Activated T-cell treated with anti-CD3 and anti-CD28 coated beads, Interleukin-2, amount 50 U/mL, for 72 hours (primary cell): ENCODE measurements at regions not wholly inside any gene's neighbourhood (a gene's known extent, or its start where the extent isn't known, plus 50 kb on each side); places are given as distances from the start of the nearest gene placed in this dataset.
A peak's percentile ranks its signal among the peaks of the same experiment; 100 is the strongest.

Source experiments
- ATAC-seq, 2 donors: fragments of 150-1000 bp; cut with Tn5 transposase; replicated peaks in 1 of 2; 2 replicates each; pipeline ENCODE4 v1.10.0; 2021; ENCODE audit warnings: moderate library complexity in 2 of 2, mild to moderate bottlenecking in 1 of 2
- DNase-seq, 2 donors: peaks; one replicate each; pipeline ENCODE4 v3.0.0; 2021 to 2022; ENCODE audit warnings: mixed read lengths in 1 of 2
- H3K27ac Mint-ChIP-seq: one replicate; pipeline ENCODE4 v1.8.0; 2022; ENCODE audit warnings: mild to moderate bottlenecking, moderate library complexity, mixed read lengths
- H3K27me3 Mint-ChIP-seq: one replicate; pipeline ENCODE4 v1.8.0; 2022; ENCODE audit warnings: low read depth, mixed read lengths
- H3K36me3 Mint-ChIP-seq, 2 donors: one replicate each; pipeline ENCODE4 v1.8.0; 2022; ENCODE audit warnings: mixed read lengths in 2 of 2, mild to moderate bottlenecking in 1 of 2; ENCODE audit not compliant: insufficient read depth in 2 of 2
- H3K4me1 Mint-ChIP-seq: one replicate; pipeline ENCODE4 v1.8.0; 2022; ENCODE audit warnings: low read depth, mixed read lengths
- H3K4me3 Mint-ChIP-seq, 2 donors: one replicate each; pipeline ENCODE4 v1.8.0; 2022; ENCODE audit warnings: mild to moderate bottlenecking in 2 of 2, mixed read lengths in 2 of 2, moderate library complexity in 2 of 2
- H3K9me3 Mint-ChIP-seq, 2 donors: one replicate each; pipeline ENCODE4 v1.8.0; 2022; ENCODE audit warnings: mixed read lengths in 2 of 2

DNA sequence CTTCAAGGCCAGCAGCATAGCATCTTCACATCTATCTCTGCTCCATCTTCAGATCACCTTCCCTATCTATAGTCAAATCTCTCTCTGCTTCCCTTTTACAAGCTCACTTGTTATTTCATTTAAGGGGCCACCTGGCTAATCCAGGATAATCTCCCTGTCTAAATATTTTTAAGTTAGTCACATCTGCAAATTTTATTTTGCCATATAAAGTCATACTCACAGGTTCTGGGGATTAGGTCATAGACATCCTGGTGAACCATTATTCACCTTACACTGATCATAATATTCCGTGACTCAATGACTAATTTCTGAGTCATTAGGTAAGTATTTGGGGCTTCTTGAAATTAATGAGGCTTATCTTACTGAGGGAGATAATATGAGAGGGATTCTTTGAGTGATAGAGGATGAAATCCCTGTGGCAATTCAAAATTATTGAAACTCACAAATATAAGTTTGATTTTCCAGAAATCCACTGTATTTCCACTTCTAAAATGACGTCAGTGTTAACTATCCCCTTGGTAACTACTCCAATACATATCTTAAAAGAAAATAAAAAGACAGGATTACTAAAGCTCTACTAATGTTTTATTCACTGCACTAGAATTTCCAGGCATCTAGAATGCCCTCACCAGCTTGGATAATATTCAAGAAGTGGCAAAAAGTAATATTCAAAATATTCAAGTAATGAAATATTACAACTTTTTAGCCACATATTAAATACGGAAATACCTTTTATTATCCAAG, 93.7 kb upstream of the RBMS3 start:
- H3K36me3 Mint-ChIP-seq, result no peaks in the 10 kb centered on the region
- DNase-seq (no peak), ATAC-seq (no peak)
- peaks cover 24% of the 10 kb centered on the region for H3K4me1 Mint-ChIP-seq
- peaks cover 2 to 3% of the 10 kb centered on the region in 2 donors for H3K9me3 Mint-ChIP-seq
- peak overlapping the region; percentile 56 for H3K27ac Mint-ChIP-seq
- no peaks in the 10 kb centered on the region for H3K27me3 Mint-ChIP-seq
- peak overlapping the region in 1 of 2 donors; percentile 53 for H3K4me3 Mint-ChIP-seq

DNA sequence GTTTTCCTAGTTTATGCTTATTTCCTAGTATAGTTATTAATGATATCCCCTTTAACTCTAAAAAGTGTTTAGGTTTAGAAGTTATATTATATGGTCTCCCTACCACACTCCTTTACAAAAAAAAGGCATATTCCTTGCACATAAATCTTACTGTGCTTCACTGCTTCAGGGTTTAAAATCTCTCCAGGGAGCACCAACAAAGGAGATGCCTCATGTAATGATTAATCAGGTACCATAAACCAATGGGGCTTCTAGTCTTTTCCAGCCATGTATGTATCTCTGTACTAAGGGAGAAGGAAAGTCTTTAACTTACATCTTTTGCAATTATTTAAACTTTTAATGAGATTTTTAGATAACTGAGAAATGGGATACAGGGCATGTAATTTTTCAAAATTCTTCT, 91.5 kb upstream of the RBMS3 start:
- ATAC-seq (no peak), DNase-seq (no peak)
- peaks cover 15% of the 10 kb centered on the region for H3K4me1 Mint-ChIP-seq
- no peak overlapping the region for H3K4me3 Mint-ChIP-seq
- peaks cover 0 to 2% of the 10 kb centered on the region in 2 donors for H3K36me3 Mint-ChIP-seq
- H3K27ac Mint-ChIP-seq, result no peak overlapping the region
- no peaks in the 10 kb centered on the region for H3K27me3 Mint-ChIP-seq
- H3K9me3 Mint-ChIP-seq, result peaks cover 4 to 6% of the 10 kb centered on the region in 2 donors

- H3K27me3 Mint-ChIP-seq, result no peaks in the 10 kb centered on the region
- no peak for DNase-seq
- H3K36me3 Mint-ChIP-seq, result peaks cover 0 to 4% of the 10 kb centered on the region in 2 donors
- no peak for ATAC-seq
- H3K4me3 Mint-ChIP-seq, result no peak overlapping the region
- H3K27ac Mint-ChIP-seq, result no peak overlapping the region
- no peaks in the 10 kb centered on the region for H3K4me1 Mint-ChIP-seq
- H3K9me3 Mint-ChIP-seq, result peaks cover 7 to 11% of the 10 kb centered on the region in 2 donors
Observed at GRCh38 chr3:29194139-29194538, 86.7 kb upstream of the RBMS3 start.

- Mint-ChIP-seq H3K27ac (no peak overlapping the region), H3K4me1 (no peaks in the 10 kb centered on the region)
- ATAC-seq, result no peak
Observed at GRCh38 chr3:29195056-29195455, 85.8 kb upstream of the RBMS3 start.

GRCh38 chr3:29201604-29202003, 79.3 kb upstream of the RBMS3 start:
- Mint-ChIP-seq H3K4me1 (no peaks in the 10 kb centered on the region), H3K36me3 (no peaks in the 10 kb centered on the region), H3K27me3 (peaks cover 7% of the 10 kb centered on the region), H3K27ac (no peak overlapping the region), H3K9me3 (peaks cover 0 to 2% of the 10 kb centered on the region in 2 donors), H3K4me3 (no peak overlapping the region)
- DNase-seq (no peak), ATAC-seq (no peak)

More at GRCh38 chr3:29195056-29195455, 85.8 kb upstream of the RBMS3 start:
- no peak overlapping the region for H3K4me3 Mint-ChIP-seq
- no peak for DNase-seq
- peaks cover 0 to 4% of the 10 kb centered on the region in 2 donors for H3K36me3 Mint-ChIP-seq
- H3K9me3 Mint-ChIP-seq, result peaks cover 7 to 11% of the 10 kb centered on the region in 2 donors
- no peaks in the 10 kb centered on the region for H3K27me3 Mint-ChIP-seq

DNA sequence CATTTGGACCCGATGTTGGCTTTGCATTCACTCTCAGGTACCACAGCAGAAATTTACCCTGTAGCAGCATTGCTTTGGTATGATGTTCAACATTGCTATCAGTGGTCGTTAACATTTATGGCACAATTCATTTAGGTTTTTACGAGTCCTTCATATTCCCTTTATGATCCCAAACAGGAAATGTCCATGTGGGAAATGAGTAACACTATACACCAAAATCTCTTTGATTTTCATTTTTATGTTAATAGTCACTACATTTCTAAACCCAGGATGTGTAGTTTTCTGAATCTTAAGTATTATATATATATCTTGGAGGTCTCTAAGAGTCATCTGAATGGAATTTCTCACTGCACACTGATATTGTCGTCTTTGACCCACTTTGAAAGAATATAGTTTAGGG, 78.5 kb upstream of the RBMS3 start:
- H3K4me3 Mint-ChIP-seq, result no peak overlapping the region
- H3K27me3 Mint-ChIP-seq, result peaks cover 7% of the 10 kb centered on the region
- no peaks in the 10 kb centered on the region for H3K4me1 Mint-ChIP-seq
- no peaks in the 10 kb centered on the region for H3K36me3 Mint-ChIP-seq
- DNase-seq, result no peak
- no peak for ATAC-seq
- peaks cover 0 to 2% of the 10 kb centered on the region in 2 donors for H3K9me3 Mint-ChIP-seq
- no peak overlapping the region for H3K27ac Mint-ChIP-seq

- no peaks in the 10 kb centered on the region for H3K4me1 Mint-ChIP-seq
- no peaks in the 10 kb centered on the region for H3K36me3 Mint-ChIP-seq
- H3K27me3 Mint-ChIP-seq, result peaks cover 7% of the 10 kb centered on the region
- DNase-seq (no peak), ATAC-seq (no peak)
- H3K27ac Mint-ChIP-seq, result no peak overlapping the region
- H3K9me3 Mint-ChIP-seq, result peaks cover 0 to 2% of the 10 kb centered on the region in 2 donors
- no peak overlapping the region for H3K4me3 Mint-ChIP-seq
Observed at GRCh38 chr3:29203851-29204250, 77.0 kb upstream of the RBMS3 start.

GRCh38 chr3:29207427-29207826, 73.4 kb upstream of the RBMS3 start:
- no peak overlapping the region for H3K27ac Mint-ChIP-seq
- H3K27me3 Mint-ChIP-seq, result peaks cover 19% of the 10 kb centered on the region
- H3K9me3 Mint-ChIP-seq, result peaks cover 2 to 4% of the 10 kb centered on the region in 2 donors
- peaks cover 0 to 1% of the 10 kb centered on the region in 2 donors for H3K36me3 Mint-ChIP-seq
- no peak overlapping the region for H3K4me3 Mint-ChIP-seq
- peaks cover under 1% of the 10 kb centered on the region for H3K4me1 Mint-ChIP-seq
- DNase-seq (no peak), ATAC-seq (no peak)

GRCh38 chr3:29212789-29213433, 68.0 kb upstream of the RBMS3 start:
- Mint-ChIP-seq H3K36me3 (peaks cover 0 to 1% of the 10 kb centered on the region in 2 donors), H3K9me3 (peaks cover 4 to 6% of the 10 kb centered on the region in 2 donors), H3K4me1 (peaks cover 5% of the 10 kb centered on the region), H3K27me3 (peaks cover 11% of the 10 kb centered on the region), H3K4me3 (no peak overlapping the region), H3K27ac (no peak overlapping the region)
- ATAC-seq (peak; percentile 32 to 51), DNase-seq (no peak)

- Mint-ChIP-seq H3K27ac (no peak overlapping the region), H3K36me3 (peaks cover 0 to 1% of the 10 kb centered on the region in 2 donors), H3K4me3 (no peak overlapping the region), H3K4me1 (peaks cover 5% of the 10 kb centered on the region), H3K27me3 (peaks cover 11% of the 10 kb centered on the region), H3K9me3 (peaks cover 4 to 6% of the 10 kb centered on the region in 2 donors)
- no peak for DNase-seq
- ATAC-seq, result no peak
Observed at GRCh38 chr3:29214009-29214658, 66.7 kb upstream of the RBMS3 start.

- Mint-ChIP-seq H3K27ac (no peak overlapping the region), H3K4me1 (peaks cover 5% of the 10 kb centered on the region), H3K36me3 (peaks cover 0 to 1% of the 10 kb centered on the region in 2 donors), H3K27me3 (peaks cover 11% of the 10 kb centered on the region), H3K4me3 (no peak overlapping the region), H3K9me3 (peaks cover 4 to 6% of the 10 kb centered on the region in 2 donors)
- no peak for DNase-seq
- ATAC-seq, result no peak
Observed at GRCh38 chr3:29215948-29216347, 64.9 kb upstream of the RBMS3 start.

GRCh38 chr3:29226706-29227105, 54.2 kb upstream of the RBMS3 start:
- no peak overlapping the region for H3K4me3 Mint-ChIP-seq
- no peaks in the 10 kb centered on the region for H3K36me3 Mint-ChIP-seq
- H3K9me3 Mint-ChIP-seq, result no peaks in the 10 kb centered on the region
- no peak for ATAC-seq
- H3K27me3 Mint-ChIP-seq, result no peaks in the 10 kb centered on the region
- DNase-seq, result no peak
- no peaks in the 10 kb centered on the region for H3K4me1 Mint-ChIP-seq
- no peak overlapping the region for H3K27ac Mint-ChIP-seq

DNA sequence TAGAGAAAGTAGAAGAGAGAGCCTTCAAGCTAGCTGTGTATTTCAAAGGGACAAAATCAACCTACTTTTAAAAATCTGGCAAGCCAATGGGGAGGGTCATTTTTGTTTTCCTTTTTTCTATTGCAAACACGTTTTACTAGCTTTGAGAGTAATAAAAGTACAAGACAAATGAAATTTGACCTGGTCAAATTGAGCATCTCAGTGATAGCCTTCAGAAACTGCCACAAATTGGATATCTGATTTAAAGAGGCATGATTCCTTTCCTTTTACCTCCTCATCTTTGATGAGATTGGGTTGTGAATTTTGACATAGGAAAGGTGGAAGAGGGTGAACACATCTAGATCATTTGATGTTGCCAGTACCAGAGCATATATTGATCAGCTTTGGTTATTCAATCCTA, 53.6 kb upstream of the RBMS3 start:
- Mint-ChIP-seq H3K27ac (no peak overlapping the region), H3K4me3 (no peak overlapping the region), H3K9me3 (no peaks in the 10 kb centered on the region), H3K4me1 (no peaks in the 10 kb centered on the region), H3K36me3 (no peaks in the 10 kb centered on the region), H3K27me3 (no peaks in the 10 kb centered on the region)
- DNase-seq, result no peak
- ATAC-seq, result no peak
